Mesenchymal stem cell (in vitro differentiated cells and primary cell): ENCODE measurements at regions not wholly inside any gene's neighbourhood (a gene's known extent, or its start where the extent isn't known, plus 50 kb on each side); places are given as distances from the start of the nearest gene placed in this dataset.
A peak's percentile ranks its signal among the peaks of the same experiment; 100 is the strongest.

Experiments
- DNase-seq: peaks from one replicate; pipeline ENCODE4 v3.0.0-alpha.2; 2013
- H2AFZ ChIP-seq: one replicate; pipeline ENCODE4 v1.6.1; 2013; ENCODE audit warnings: low read depth, mild to moderate bottlenecking, control low read depth, inconsistent platforms, low read length, moderate library complexity
- H2AK5ac ChIP-seq: 2 replicates; pipeline ENCODE4 v1.6.1; 2013; ENCODE audit warnings: low read length, moderate library complexity, mild to moderate bottlenecking, inconsistent platforms; ENCODE audit not compliant: severe bottlenecking
- H2BK120ac ChIP-seq: one replicate; pipeline ENCODE4 v1.6.1; 2013; ENCODE audit warnings: low read depth, mild to moderate bottlenecking, inconsistent platforms, low read length, moderate library complexity
- H2BK12ac ChIP-seq, 2 experiments: one replicate each; pipeline ENCODE4 v1.6.1; 2013; ENCODE audit warnings: inconsistent platforms in 2 of 2, low read length in 2 of 2, mild to moderate bottlenecking in 2 of 2, moderate library complexity in 2 of 2, control low read depth in 1 of 2
- H2BK15ac ChIP-seq: one replicate; pipeline ENCODE4 v1.6.1; 2013; ENCODE audit warnings: mild to moderate bottlenecking, low read depth, inconsistent platforms; ENCODE audit not compliant: poor library complexity, severe bottlenecking
- H2BK5ac ChIP-seq: 2 replicates; pipeline ENCODE4 v1.6.1; 2013; ENCODE audit warnings: low read depth, mild to moderate bottlenecking, low read length, control low read depth, inconsistent platforms; ENCODE audit not compliant: poor library complexity, severe bottlenecking
- H3K14ac ChIP-seq, 2 experiments: one replicate each; pipeline ENCODE4 v1.6.1; 2013; ENCODE audit warnings: inconsistent platforms in 2 of 2, low read length in 2 of 2, control low read depth in 1 of 2, mild to moderate bottlenecking in 1 of 2, moderate library complexity in 1 of 2
- H3K18ac ChIP-seq, 2 experiments: one replicate each; pipeline ENCODE4 v1.6.1; 2013; ENCODE audit warnings: inconsistent platforms in 2 of 2, low read length in 2 of 2, control low read depth in 1 of 2, low read depth in 1 of 2, mild to moderate bottlenecking in 1 of 2
- H3K23ac ChIP-seq, 2 experiments: one replicate each; pipeline ENCODE4 v1.6.1; 2013; ENCODE audit warnings: inconsistent platforms in 2 of 2, low read length in 2 of 2, mild to moderate bottlenecking in 2 of 2, moderate library complexity in 2 of 2, control low read depth in 1 of 2
- H3K27ac ChIP-seq: 2 replicates; pipeline ENCODE4 v1.5.1; 2013; ENCODE audit warnings: mild to moderate bottlenecking, moderate library complexity, low read length, control low read depth, inconsistent platforms; ENCODE audit not compliant: poor library complexity, severe bottlenecking
- H3K27me3 ChIP-seq, 2 experiments: 2 replicates each; pipeline versions ENCODE4 v1.6.1 to v1.7.0; 2013; ENCODE audit warnings: low read length in 2 of 2, mild to moderate bottlenecking in 2 of 2, moderate library complexity in 2 of 2, control low read depth in 1 of 2, inconsistent platforms in 1 of 2; ENCODE audit not compliant: control insufficient read depth in 1 of 2, insufficient read depth in 1 of 2
- H3K36me3 ChIP-seq, 2 experiments: 2 replicates each; pipeline versions ENCODE4 v1.6.1 to v1.7.0; 2013; ENCODE audit warnings: low read length in 2 of 2, control low read depth in 1 of 2, inconsistent platforms in 1 of 2, low read depth in 1 of 2, mild to moderate bottlenecking in 1 of 2; ENCODE audit not compliant: insufficient read depth in 2 of 2, control insufficient read depth in 1 of 2
- H3K4ac ChIP-seq, 2 experiments: one replicate each; pipeline ENCODE4 v1.6.1; 2013; ENCODE audit warnings: inconsistent platforms in 2 of 2, low read length in 2 of 2, mild to moderate bottlenecking in 2 of 2, moderate library complexity in 2 of 2, control low read depth in 1 of 2, low read depth in 1 of 2
- H3K4me1 ChIP-seq: 2 replicates; pipeline ENCODE4 v1.6.1; 2013; ENCODE audit warnings: low read depth, low read length, control low read depth; ENCODE audit not compliant: control insufficient read depth, insufficient read depth
- H3K4me2 ChIP-seq: 2 replicates; pipeline ENCODE4 v1.6.1; 2013; ENCODE audit warnings: low read length, mild to moderate bottlenecking, inconsistent platforms; ENCODE audit not compliant: poor library complexity, severe bottlenecking
- H3K4me3 ChIP-seq, 2 experiments: 2 replicates each; pipeline versions ENCODE4 v1.5.1 to v1.7.0; 2013; ENCODE audit warnings: low read length in 2 of 2, mild to moderate bottlenecking in 2 of 2, control low read depth in 1 of 2, low read depth in 1 of 2; ENCODE audit not compliant: insufficient read depth in 1 of 2
- H3K79me1 ChIP-seq: replicated peaks from 2 replicates; pipeline ENCODE4 v1.6.1; 2013; ENCODE audit warnings: mild to moderate bottlenecking, control low read depth, low read length, inconsistent platforms; ENCODE audit not compliant: poor library complexity, severe bottlenecking
- H3K9ac ChIP-seq: 2 replicates; pipeline ENCODE4 v1.7.0; 2013; ENCODE audit warnings: mild to moderate bottlenecking, low read length, moderate library complexity
- H3K9me3 ChIP-seq: 2 replicates; pipeline ENCODE4 v1.7.0; 2013; ENCODE audit warnings: mild to moderate bottlenecking, low read length; ENCODE audit not compliant: control insufficient read depth
- H4K8ac ChIP-seq: one replicate; pipeline ENCODE4 v1.6.1; 2013; ENCODE audit warnings: inconsistent platforms, mild to moderate bottlenecking, low read length, moderate library complexity
- H4K91ac ChIP-seq: one replicate; pipeline ENCODE4 v1.6.1; 2013; ENCODE audit warnings: mild to moderate bottlenecking, low read length, inconsistent platforms
- WGBS: methylation state at CpG from one replicate; pipeline ENCODE4 v1.1.7; 2013; ENCODE audit warnings: mixed read lengths; 5-methylcytosine and 5-hydroxymethylcytosine counted together

DNA sequence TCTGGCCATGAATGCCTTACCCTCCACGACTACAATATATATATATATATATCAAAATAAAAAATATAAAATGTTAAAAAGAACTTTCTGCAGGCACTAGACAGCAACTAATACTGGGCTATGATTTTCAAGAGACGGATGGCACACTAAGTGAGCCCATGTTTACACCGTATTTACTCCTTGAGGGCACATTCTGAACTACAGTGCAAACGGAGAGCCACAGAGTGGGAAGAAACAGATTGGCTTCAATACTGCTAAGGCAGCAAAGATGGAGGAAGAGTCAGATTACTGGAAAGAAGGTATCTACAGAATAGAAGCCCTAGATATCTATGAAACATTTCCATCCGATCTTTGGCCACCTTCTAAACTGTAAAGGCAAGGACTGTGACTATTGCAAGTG is 330.3 kb downstream of the HTR1B start:
- Histone ChIP-seq H2BK120ac (no peak overlapping the region), H3K36me3 (no peaks in the 10 kb centered on the region), H3K23ac (no peak overlapping the region), H3K9me3 (peaks cover 5% of the 10 kb centered on the region), H2AK5ac (no peak overlapping the region), H2BK5ac (no peak overlapping the region), H3K27ac (no peak overlapping the region), H3K4me1 (no peaks in the 10 kb centered on the region), H4K91ac (no peak overlapping the region), H3K4me2 (no peak overlapping the region), H3K9ac (no peak overlapping the region), H3K4me3 (no peak overlapping the region), H2BK15ac (no peak overlapping the region), H3K14ac (no peak overlapping the region), H3K79me1 (no peaks in the 10 kb centered on the region), H3K27me3 (no peaks in the 10 kb centered on the region), H3K18ac (no peak overlapping the region), H2AFZ (no peak overlapping the region), H4K8ac (no peak overlapping the region), H2BK12ac (no peak overlapping the region), H3K4ac (no peak overlapping the region)
- 96% methylated on average over 4 of the region's 5 CpGs for WGBS
- no peak for DNase-seq

DNA sequence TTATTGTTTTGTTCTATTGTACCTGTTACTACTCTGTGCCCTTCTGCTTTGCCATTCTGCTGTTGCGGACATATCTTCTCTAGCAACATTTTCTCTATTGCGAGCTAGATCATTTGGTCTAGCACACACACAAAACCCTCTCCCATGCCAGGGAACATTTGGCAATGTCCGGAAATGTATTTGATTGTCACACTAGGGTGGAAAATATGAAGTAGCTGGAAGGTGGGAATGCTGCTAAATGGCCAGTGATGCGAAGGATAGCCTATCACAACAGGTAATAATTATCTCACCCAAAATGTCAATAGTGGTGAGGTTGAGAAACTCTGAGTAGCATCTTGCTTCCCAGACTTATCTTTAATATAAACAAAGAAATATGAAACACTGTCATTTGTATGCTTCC is 331.9 kb downstream of the HTR1B start:
- no peak overlapping the region for H2BK12ac ChIP-seq

DNA sequence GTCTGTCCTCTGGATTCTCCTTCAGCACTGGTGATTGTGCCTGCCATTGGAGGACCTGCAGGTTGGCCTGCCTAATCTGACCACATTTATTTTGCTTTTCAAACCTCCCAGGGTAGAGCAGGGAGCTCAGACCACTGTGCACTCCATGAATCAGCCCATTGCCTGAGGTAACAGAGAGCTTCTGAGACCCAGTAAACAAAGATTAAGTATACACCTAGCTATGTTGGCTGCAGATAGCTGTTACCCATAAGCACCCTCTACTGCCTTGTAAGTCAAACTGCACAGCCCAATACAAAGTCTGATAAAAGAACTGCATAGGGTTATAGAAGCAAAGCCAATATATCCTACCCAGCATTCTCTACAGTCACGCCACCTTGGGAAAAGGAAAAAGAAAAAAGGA is 338.7 kb downstream of the HTR1B start:
- WGBS: 100% methylated on average over 1 of the region's 1 CpG
- H4K8ac ChIP-seq: no peak overlapping the region
- H3K18ac ChIP-seq: no peak overlapping the region
- H3K27ac ChIP-seq: no peak overlapping the region
- no peaks in the 10 kb centered on the region for H3K79me1 ChIP-seq
- no peak overlapping the region for H2BK5ac ChIP-seq
- no peak overlapping the region for H3K4ac ChIP-seq
- no peak overlapping the region for H2AFZ ChIP-seq
- H3K23ac ChIP-seq: no peak overlapping the region
- H2BK15ac ChIP-seq: no peak overlapping the region
- peaks cover 13% of the 10 kb centered on the region for H3K9me3 ChIP-seq
- no peak overlapping the region for H3K4me2 ChIP-seq
- no peak overlapping the region for H2BK120ac ChIP-seq
- H3K27me3 ChIP-seq: no peaks in the 10 kb centered on the region
- no peak overlapping the region for H2BK12ac ChIP-seq
- no peak overlapping the region for H3K14ac ChIP-seq
- no peak overlapping the region for H3K9ac ChIP-seq
- DNase-seq: peak; percentile 50
- H3K4me3 ChIP-seq: no peak overlapping the region
- H4K91ac ChIP-seq: no peak overlapping the region
- H2AK5ac ChIP-seq: no peak overlapping the region
- H3K4me1 ChIP-seq: peaks cover 4% of the 10 kb centered on the region
- H3K36me3 ChIP-seq: peaks cover 0 to 3% of the 10 kb centered on the region in 2 experiments

More for the DNA sequence above, 331.9 kb downstream of the HTR1B start:
- Histone ChIP-seq H2AFZ (no peak overlapping the region), H4K8ac (no peak overlapping the region), H3K18ac (no peak overlapping the region), H3K4me1 (no peaks in the 10 kb centered on the region), H3K14ac (no peak overlapping the region), H3K4me3 (no peak overlapping the region), H4K91ac (no peak overlapping the region), H3K27ac (no peak overlapping the region), H3K27me3 (no peaks in the 10 kb centered on the region), H3K4ac (no peak overlapping the region), H2BK5ac (no peak overlapping the region), H3K23ac (no peak overlapping the region), H2AK5ac (no peak overlapping the region), H3K9me3 (peaks cover 13% of the 10 kb centered on the region), H2BK15ac (no peak overlapping the region), H3K36me3 (no peaks in the 10 kb centered on the region), H3K4me2 (no peak overlapping the region), H3K9ac (no peak overlapping the region), H2BK120ac (peak overlapping the region; percentile 49), H3K79me1 (no peaks in the 10 kb centered on the region)
- DNase-seq: no peak
- 100% methylated on average over 1 of the region's 4 CpGs for WGBS

DNA sequence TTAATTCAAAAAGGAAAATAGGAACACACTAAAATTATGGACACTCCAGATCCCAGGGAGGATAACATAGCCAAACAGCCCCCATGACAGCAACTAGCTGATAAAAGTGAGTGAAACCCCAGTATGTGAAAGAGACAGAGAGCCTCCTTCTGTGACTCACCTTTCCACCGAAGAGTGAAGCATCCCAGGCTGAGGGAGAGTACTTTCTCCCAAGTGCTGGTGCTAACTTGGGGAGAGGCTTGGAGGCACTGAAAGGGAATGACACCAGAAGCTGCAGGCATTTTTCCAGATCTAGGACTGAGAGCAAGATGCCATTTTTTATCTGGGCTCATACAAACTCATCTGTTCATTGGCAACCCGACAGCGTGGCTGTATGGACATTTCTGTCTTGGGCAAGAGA is 339.8 kb downstream of the HTR1B start:
- WGBS: 95% methylated on average over 3 of the region's 3 CpGs
- Histone ChIP-seq H3K4me2 (no peak overlapping the region), H2BK12ac (no peak overlapping the region), H4K8ac (no peak overlapping the region), H3K14ac (peak overlapping the region in 1 of 2 experiments; percentile 48), H2AK5ac (no peak overlapping the region), H2AFZ (no peak overlapping the region), H2BK15ac (no peak overlapping the region), H3K36me3 (peaks cover 0 to 3% of the 10 kb centered on the region in 2 experiments), H3K4ac (no peak overlapping the region), H3K4me3 (no peak overlapping the region), H3K27ac (no peak overlapping the region), H3K27me3 (no peaks in the 10 kb centered on the region), H3K18ac (no peak overlapping the region), H3K79me1 (no peaks in the 10 kb centered on the region), H3K23ac (no peak overlapping the region), H2BK120ac (no peak overlapping the region), H4K91ac (no peak overlapping the region), H3K4me1 (peaks cover 4% of the 10 kb centered on the region), H3K9me3 (peaks cover 13% of the 10 kb centered on the region), H2BK5ac (no peak overlapping the region), H3K9ac (no peak overlapping the region)
- DNase-seq: peak; percentile 6
